ENCODE measurements at regions not wholly inside any gene's neighbourhood (a gene's known extent, or its start where the extent isn't known, plus 50 kb on each side); places are given as distances from the start of the nearest gene placed in this dataset.

GRCh38 chr6:164660781-164661180 lies 648.6 kb downstream of the C6orf118 start:
- intact Hi-C loops (cut with DNase I), result no loop called here
- TF ChIP-seq POLR2A (IDR thresholded peaks at IDR 0.05; ENCODE audit: low read depth) (no peak), CTCF (IDR thresholded peaks at IDR 0.05) (no peak), POLR2AphosphoS5 (IDR thresholded peaks at IDR 0.05) (no peak), EP300 (IDR thresholded peaks at IDR 0.05) (no peak)
- Histone ChIP-seq H3K27me3 (no peaks in the 10 kb centered on the region), H3K9me3 (no peaks in the 10 kb centered on the region), H3K36me3 (no peaks in the 10 kb centered on the region), H3K27ac (replicated peaks in 1 of 4) (no peak overlapping the region), H3K4me1 (no peaks in the 10 kb centered on the region), H3K4me3 (no peak overlapping the region)
- DNase-seq (ENCODE audit: extremely low spot score), result no peak
- 93% methylated on average over 1 of the region's 1 CpG for WGBS

GRCh38 chr6:164640956-164641355 lies 668.4 kb downstream of the C6orf118 start:
- peaks cover 0 to under 1% (median 0%) of the 10 kb centered on the region in 4 donors for H3K9me3 ChIP-seq
- no peak for TF ChIP-seq POLR2A (IDR thresholded peaks at IDR 0.05; ENCODE audit: low read depth)
- no peak for TF ChIP-seq EP300 (IDR thresholded peaks at IDR 0.05)
- TF ChIP-seq CTCF (IDR thresholded peaks at IDR 0.05), result no peak
- H3K27me3 ChIP-seq, result no peaks in the 10 kb centered on the region

GRCh38 chr6:164628302-164628931 lies 681.0 kb downstream of the C6orf118 start:
- no peak for DNase-seq (ENCODE audit: extremely low spot score)
- intact Hi-C loops (cut with DNase I), result no loop called here
- Histone ChIP-seq H3K9me3 (no peaks in the 10 kb centered on the region), H3K27ac (replicated peaks in 1 of 4) (no peak overlapping the region), H3K4me1 (no peaks in the 10 kb centered on the region), H3K4me3 (no peak overlapping the region), H3K36me3 (no peaks in the 10 kb centered on the region), H3K27me3 (no peaks in the 10 kb centered on the region)
- WGBS, result 92% methylated on average over 2 of the region's 2 CpGs
- TF ChIP-seq POLR2AphosphoS5 (IDR thresholded peaks at IDR 0.05) (no peak), EP300 (IDR thresholded peaks at IDR 0.05) (no peak), POLR2A (IDR thresholded peaks at IDR 0.05; ENCODE audit: low read depth) (no peak), CTCF (IDR thresholded peaks at IDR 0.05) (no peak)

More at GRCh38 chr6:164640956-164641355, 668.4 kb downstream of the C6orf118 start:
- no peak overlapping the region for H3K4me3 ChIP-seq
- no peaks in the 10 kb centered on the region for H3K4me1 ChIP-seq
- no peak overlapping the region for H3K27ac ChIP-seq (replicated peaks in 1 of 4)
- intact Hi-C loops (cut with DNase I), result no loop called here
- WGBS, result 68% methylated on average over 4 of the region's 4 CpGs
- DNase-seq (ENCODE audit: extremely low spot score), result no peak
- H3K36me3 ChIP-seq, result no peaks in the 10 kb centered on the region

- 89% methylated on average over 2 of the region's 2 CpGs for WGBS
- H3K9me3 ChIP-seq, result no peaks in the 10 kb centered on the region
- H3K4me1 ChIP-seq, result no peaks in the 10 kb centered on the region
- intact Hi-C loops (cut with DNase I), result no loop called here
- no peaks in the 10 kb centered on the region for H3K27me3 ChIP-seq
- no peak overlapping the region for H3K4me3 ChIP-seq
- DNase-seq (ENCODE audit: extremely low spot score), result no peak
- H3K27ac ChIP-seq (replicated peaks in 1 of 4), result no peak overlapping the region
- no peaks in the 10 kb centered on the region for H3K36me3 ChIP-seq
- no peak for TF ChIP-seq EP300 (IDR thresholded peaks at IDR 0.05)
- TF ChIP-seq CTCF (IDR thresholded peaks at IDR 0.05), result no peak
- no peak for TF ChIP-seq POLR2AphosphoS5 (IDR thresholded peaks at IDR 0.05)
- no peak for TF ChIP-seq POLR2A (IDR thresholded peaks at IDR 0.05; ENCODE audit: low read depth)
Measured at GRCh38 chr6:164616917-164617524, 692.4 kb downstream of the C6orf118 start.

Data from esophagus muscularis mucosa (tissue), 4 donors.